ENCODE measurements at regions not wholly inside any gene's neighbourhood (a gene's known extent, or its start where the extent isn't known, plus 50 kb on each side); places are given as distances from the start of the nearest gene placed in this dataset.
A peak's percentile ranks its signal among the peaks of the same experiment; 100 is the strongest.

DNA sequence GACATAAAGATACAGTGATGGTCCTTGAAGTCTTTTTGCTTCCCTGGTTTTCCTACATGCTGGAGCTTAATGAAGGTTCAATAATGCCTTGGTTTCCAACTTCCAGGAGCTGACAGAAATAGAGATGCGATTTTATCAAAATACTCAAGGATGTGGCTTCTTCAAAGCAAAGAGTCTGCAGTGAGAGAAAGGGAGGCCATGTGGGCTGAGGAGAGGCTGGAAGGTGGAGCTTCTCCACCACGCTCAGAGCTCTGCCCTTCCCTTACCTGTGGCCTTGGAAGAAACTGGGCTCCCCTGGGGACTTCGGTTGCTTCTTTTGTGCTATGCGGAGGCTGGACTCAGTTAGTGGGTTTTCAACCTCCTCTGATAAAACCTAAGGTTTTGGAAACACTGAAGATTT, 175.0 kb upstream of the APCDD1 start:
- DNase-seq (ENCODE audit: low read depth): no peak

GRCh38 chr18:10279905-10280644, 174.4 kb upstream of the APCDD1 start:
- no peak for DNase-seq (ENCODE audit: low read depth)

GRCh38 chr18:10284540-10285282, 169.7 kb upstream of the APCDD1 start:
- no peak for DNase-seq (ENCODE audit: low read depth)

- no peak for DNase-seq (ENCODE audit: low read depth)
Measured at GRCh38 chr18:10285283-10285640, 169.2 kb upstream of the APCDD1 start.

DNA sequence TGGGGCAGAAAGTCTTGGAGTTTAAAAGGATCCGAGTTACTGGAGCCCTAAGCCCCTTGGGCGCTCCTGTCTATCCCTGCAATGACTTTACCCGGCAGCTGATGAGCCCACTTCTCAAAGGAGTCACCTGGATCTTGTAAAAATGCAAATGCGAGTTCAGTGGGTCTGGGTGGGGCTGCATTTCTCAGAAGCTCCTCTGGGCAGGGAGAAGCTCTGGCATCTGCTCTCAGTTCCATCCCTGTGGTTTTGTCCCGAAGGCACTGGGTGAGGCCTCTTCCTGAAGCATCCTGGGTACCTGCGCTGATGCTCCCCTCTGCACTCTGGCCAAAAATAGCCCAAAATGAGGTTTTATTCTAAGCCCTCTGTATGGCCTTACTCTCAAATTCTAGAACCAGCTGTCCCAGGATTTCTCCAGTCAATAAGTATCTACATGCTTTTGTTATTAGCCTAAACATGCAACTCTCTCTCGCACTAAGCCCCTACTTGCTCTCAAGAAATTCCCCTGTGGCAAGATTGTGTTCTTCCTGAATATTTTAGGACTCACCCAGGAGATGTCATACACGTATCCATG, 167.8 kb upstream of the APCDD1 start:
- no peak for DNase-seq (ENCODE audit: low read depth)

GRCh38 chr18:10289251-10289650, 165.2 kb upstream of the APCDD1 start:
- DNase-seq (ENCODE audit: low read depth): no peak

- DNase-seq (ENCODE audit: low read depth): no peak
Measured at GRCh38 chr18:10289951-10290637, 164.3 kb upstream of the APCDD1 start.

DNA sequence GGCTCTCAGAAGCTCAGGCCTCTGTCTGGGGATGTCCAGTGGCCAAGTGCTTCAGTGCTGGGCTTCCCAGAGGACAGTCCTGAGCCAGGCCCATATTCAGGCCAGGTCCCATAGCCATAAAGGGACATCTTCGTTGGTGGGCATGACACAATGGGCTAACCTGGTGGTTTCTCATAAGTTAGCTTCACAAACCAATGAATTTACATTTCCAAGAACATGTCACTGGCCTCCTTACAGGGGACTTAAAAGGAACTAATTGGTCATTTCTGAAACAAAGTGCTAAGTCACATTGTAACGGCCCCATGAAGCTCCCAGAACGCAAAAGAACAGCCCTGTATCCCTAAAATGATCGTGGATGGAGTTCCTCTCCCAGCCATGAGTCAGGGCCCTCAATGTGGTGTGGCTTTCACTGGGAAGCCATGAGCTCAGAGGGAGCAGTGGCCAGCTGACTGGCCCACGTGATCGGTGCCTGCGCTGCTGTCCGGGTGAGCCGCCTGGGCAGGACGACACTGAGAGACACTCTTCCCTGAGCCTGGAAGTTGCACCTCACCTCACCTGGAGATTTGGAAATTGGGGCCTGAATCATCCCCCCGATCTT, 163.7 kb upstream of the APCDD1 start:
- no peak for DNase-seq (ENCODE audit: low read depth)

- DNase-seq (ENCODE audit: low read depth): no peak
Measured at GRCh38 chr18:10291568-10291981, 162.9 kb upstream of the APCDD1 start.

GRCh38 chr18:10293966-10294365, 160.5 kb upstream of the APCDD1 start:
- DNase-seq (ENCODE audit: low read depth): no peak

- DNase-seq (ENCODE audit: low read depth): no peak
Measured at GRCh38 chr18:10295751-10296150, 158.7 kb upstream of the APCDD1 start.

DNA sequence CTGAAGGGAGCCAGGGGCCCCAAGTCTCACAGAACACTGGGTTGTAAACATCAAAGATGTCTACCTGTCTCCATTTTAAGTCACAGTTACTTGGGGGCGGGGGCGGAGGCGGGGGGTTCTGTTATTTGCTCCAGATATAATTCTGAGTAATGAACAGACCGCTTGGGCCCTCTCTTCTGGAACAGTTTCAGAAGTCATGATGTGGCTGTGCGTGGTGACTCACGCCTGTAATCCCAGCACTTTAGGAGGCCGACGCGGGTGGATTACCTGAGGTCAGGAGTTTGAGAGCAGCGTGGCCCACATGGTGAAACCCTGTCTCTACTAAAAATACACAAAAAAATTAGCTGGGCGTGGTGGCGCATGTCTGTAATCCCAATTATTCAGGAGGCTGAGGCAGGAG, 157.9 kb upstream of the APCDD1 start:
- DNase-seq (ENCODE audit: low read depth): peak; percentile 29

DNA sequence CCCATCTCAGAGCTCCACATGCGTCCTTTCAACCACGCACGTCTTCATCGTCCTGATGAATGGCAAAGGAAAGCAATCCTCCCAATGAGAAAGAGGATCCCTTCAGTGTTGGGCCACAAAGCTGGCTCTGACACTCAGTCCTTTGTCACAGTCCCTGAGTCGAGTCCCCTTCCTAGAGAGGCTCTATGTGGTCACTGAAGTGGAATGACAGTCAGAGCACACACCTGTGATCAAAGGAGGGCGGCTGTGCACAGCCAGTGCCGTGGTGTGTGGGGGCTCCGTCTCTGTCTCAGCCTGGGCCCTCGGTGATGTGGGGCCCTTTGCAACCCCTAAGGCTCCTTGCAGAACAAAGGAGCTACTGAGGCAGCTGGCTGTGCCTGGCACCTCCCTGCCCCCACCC, 157.3 kb upstream of the APCDD1 start:
- DNase-seq (ENCODE audit: low read depth): no peak

DNA sequence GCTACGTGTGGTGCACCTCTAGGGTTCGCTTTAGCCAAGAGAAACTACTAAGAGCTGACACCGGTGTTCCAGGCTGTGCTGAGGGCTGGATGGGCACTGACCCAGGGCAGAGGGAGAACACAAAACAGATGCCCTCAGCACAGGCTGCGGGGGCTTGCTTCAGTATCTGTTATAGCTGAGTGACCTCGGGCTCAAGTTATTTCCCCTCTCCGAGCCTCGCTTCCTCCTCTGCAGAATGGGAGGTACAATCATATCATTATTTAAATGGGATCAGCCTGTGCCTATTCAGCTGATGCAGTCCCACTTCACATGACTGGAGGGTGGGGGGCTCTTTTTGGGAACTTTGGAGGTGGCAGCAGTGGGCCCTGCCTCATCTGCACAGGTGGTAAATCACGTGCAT, 156.1 kb upstream of the APCDD1 start:
- DNase-seq (ENCODE audit: low read depth): no peak

GRCh38 chr18:10299643-10300042, 154.8 kb upstream of the APCDD1 start:
- DNase-seq (ENCODE audit: low read depth): peak; percentile 12

- no peak for DNase-seq (ENCODE audit: low read depth)
Measured at GRCh38 chr18:10300739-10301138, 153.7 kb upstream of the APCDD1 start.

- DNase-seq (ENCODE audit: low read depth): no peak
Measured at GRCh38 chr18:10301831-10302483, 152.5 kb upstream of the APCDD1 start.

GRCh38 chr18:10303171-10303570, 151.3 kb upstream of the APCDD1 start:
- DNase-seq (ENCODE audit: low read depth): no peak

DNA sequence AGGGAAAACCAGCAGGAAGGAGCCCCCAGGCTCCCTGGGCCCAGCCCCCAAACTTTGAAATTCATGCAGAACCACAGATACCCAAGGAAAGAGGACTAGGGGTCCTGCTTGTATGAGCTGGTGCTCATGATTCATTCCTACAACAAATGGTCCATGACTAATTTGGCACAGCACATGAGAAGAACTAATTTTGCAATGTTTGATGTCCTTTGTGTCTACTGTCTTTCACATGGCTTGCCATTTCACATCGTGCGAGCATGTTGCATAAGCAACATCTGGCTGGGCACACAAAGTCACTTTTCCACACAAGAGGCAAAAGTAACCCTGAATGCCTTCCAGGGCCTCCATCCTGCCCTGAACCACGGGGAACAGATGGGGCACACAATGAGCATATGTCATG, 149.6 kb upstream of the APCDD1 start:
- DNase-seq (ENCODE audit: low read depth): peak; percentile 46

GRCh38 chr18:10306779-10307178, 147.7 kb upstream of the APCDD1 start:
- DNase-seq (ENCODE audit: low read depth): no peak

GRCh38 chr18:10308154-10308553, 146.3 kb upstream of the APCDD1 start:
- DNase-seq (ENCODE audit: low read depth): no peak

DNA sequence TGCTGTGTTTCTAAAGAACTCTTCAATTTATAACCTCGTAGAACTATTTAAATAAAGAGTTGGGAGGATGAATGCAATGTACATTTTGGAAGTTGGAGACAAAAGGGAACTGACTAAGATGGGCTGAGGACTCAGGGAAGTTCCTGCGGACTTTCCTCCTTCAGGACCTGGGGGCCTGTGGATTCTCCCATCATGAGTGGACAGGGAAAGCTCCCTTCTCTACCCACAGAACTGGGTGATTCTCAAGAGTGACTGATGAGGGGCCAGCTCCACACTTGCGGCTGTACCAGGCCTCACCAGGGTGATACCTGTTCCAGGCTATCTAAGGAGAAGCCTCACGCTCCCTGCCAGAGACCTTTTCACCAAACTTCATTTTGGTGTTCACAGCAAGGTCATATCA, 143.8 kb upstream of the APCDD1 start:
- DNase-seq (ENCODE audit: low read depth): no peak
